ENCODE measurements at regions not wholly inside any gene's neighbourhood (a gene's known extent, or its start where the extent isn't known, plus 50 kb on each side); places are given as distances from the start of the nearest gene placed in this dataset.
"Not testable (repeated sequence)": the region's sequence is repeated elsewhere in the genome, so short reads cannot be mapped to it uniquely, and the experiment has no call there.

DNA sequence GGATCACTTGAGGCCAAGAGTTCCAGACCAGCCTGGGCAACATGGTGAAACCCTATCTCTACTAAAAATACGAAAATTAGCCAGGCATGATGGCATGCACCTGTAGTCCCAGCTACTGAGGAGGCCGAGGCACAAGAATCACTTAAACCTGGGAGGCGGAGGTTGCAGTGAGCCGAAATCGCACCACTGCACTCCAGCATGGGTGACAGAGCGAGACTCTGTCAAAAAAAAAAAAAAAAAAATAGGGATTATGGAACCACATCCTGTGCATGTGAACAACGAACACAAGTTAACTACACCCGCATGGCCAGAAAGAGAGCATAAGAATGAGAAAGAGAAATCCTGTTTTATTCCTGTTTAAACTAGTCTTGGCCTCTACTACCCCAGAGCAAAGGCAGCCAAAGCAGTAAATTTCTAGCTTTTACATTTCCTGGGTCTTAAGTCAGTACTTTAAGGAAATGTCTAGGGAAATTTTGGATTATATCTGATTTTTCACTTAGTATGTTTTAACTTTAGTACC lies 79.1 kb downstream of the KATNIP start:
- intact Hi-C loops (cut with micrococcal nuclease); DNase-seq; H3K4me1 Mint-ChIP-seq; H3K27me3 Mint-ChIP-seq; H3K36me3 Mint-ChIP-seq (ENCODE audit: low read depth); H3K9me3 Mint-ChIP-seq; H3K27ac Mint-ChIP-seq; H3K4me3 Mint-ChIP-seq: not testable (repeated sequence)

GRCh38 chr16:27632216-27632615 lies 82.3 kb downstream of the KATNIP start:
- H3K27ac Mint-ChIP-seq = no peak overlapping the region
- no peaks in the 10 kb centered on the region for H3K9me3 Mint-ChIP-seq
- intact Hi-C loops (cut with micrococcal nuclease) = no loop called here
- H3K4me1 Mint-ChIP-seq = no peaks in the 10 kb centered on the region
- H3K27me3 Mint-ChIP-seq = no peaks in the 10 kb centered on the region
- no peak overlapping the region for H3K4me3 Mint-ChIP-seq
- H3K36me3 Mint-ChIP-seq (ENCODE audit: low read depth) = no peaks in the 10 kb centered on the region
- no peak for DNase-seq

DNA sequence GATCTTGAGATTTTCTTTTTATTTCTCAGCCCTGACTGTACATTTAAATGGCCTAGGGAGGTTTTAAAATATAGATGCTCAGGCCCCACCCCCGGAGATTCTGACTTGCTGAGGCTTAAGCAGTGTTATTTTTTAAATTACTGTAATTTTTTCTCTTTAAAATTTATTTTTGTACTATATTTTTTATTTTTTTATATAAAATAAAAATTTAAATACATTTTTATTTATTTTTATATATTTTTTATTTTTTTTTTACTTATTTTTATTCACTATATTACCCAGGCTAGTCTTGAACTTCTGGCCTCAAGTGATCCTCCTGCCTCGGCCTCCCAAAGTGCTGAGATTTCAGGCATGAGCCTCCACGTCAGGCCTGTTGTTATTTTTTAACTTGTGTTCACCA lies 83.3 kb downstream of the KATNIP start:
- no peak overlapping the region for H3K27ac Mint-ChIP-seq
- DNase-seq = no peak
- H3K4me3 Mint-ChIP-seq = no peak overlapping the region
- no peaks in the 10 kb centered on the region for H3K36me3 Mint-ChIP-seq (ENCODE audit: low read depth)
- H3K4me1 Mint-ChIP-seq = no peaks in the 10 kb centered on the region
- no peaks in the 10 kb centered on the region for H3K27me3 Mint-ChIP-seq
- no peaks in the 10 kb centered on the region for H3K9me3 Mint-ChIP-seq
- intact Hi-C loops (cut with micrococcal nuclease) = no loop called here

DNA sequence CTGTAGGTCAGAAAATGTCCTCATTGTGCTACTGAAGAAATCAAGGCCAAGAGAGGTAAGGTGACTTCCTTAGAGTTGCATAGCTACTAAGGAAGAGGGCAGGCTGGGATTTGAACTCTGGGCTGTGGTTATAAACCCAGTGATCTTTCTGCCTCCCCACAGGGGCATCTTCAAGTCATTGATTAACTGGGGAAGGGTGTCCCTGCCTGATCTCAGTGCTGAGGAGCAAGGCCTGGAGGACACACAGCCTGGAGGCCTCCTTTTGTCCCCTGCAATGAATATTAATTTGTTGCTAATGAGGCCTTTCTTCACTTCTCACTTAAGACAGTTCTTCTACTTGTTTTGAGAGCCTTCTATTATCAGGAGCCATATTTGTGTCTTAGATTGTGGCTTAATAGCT lies 83.8 kb downstream of the KATNIP start:
- no peak for DNase-seq
- intact Hi-C loops (cut with micrococcal nuclease) = no loop called here
- Mint-ChIP-seq H3K4me3 (no peak overlapping the region), H3K4me1 (no peaks in the 10 kb centered on the region), H3K27ac (no peak overlapping the region), H3K9me3 (no peaks in the 10 kb centered on the region), H3K36me3 (ENCODE audit: low read depth) (no peaks in the 10 kb centered on the region), H3K27me3 (no peaks in the 10 kb centered on the region)

DNA sequence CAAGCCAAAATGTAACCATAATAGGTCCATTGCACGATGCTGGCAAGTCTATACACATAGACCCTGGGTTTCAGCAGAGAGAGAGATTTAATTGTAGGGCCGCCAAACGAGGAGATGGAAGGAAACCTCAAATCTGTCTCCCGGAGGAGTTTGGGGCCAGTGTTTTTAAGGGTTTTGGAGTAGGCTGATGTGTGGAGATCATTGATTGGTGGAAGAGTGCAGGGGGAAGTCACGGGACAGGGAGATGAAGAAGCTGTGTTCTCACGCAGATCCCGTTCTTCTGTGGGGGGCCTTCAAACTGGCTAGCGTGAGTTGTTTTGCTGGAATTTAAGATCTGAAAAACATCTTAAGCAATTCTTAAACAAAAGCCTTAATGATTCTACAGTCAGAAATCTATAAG lies 84.8 kb downstream of the KATNIP start:
- H3K9me3 Mint-ChIP-seq = no peaks in the 10 kb centered on the region
- H3K4me1 Mint-ChIP-seq = peaks cover 2% of the 10 kb centered on the region
- H3K4me3 Mint-ChIP-seq = no peak overlapping the region

GRCh38 chr16:27636453-27637240 lies 86.7 kb downstream of the KATNIP start:
- no peak overlapping the region for H3K4me3 Mint-ChIP-seq
- no peaks in the 10 kb centered on the region for H3K36me3 Mint-ChIP-seq (ENCODE audit: low read depth)
- DNase-seq = no peak
- no peaks in the 10 kb centered on the region for H3K9me3 Mint-ChIP-seq
- peaks cover 2% of the 10 kb centered on the region for H3K4me1 Mint-ChIP-seq
- intact Hi-C loops (cut with micrococcal nuclease) = no loop called here
- H3K27me3 Mint-ChIP-seq = no peaks in the 10 kb centered on the region
- H3K27ac Mint-ChIP-seq = no peak overlapping the region

More for the DNA sequence above, 84.8 kb downstream of the KATNIP start:
- no peaks in the 10 kb centered on the region for H3K36me3 Mint-ChIP-seq (ENCODE audit: low read depth)
- H3K27me3 Mint-ChIP-seq = no peaks in the 10 kb centered on the region
- intact Hi-C loops (cut with micrococcal nuclease) = no loop called here
- no peak overlapping the region for H3K27ac Mint-ChIP-seq
- no peak for DNase-seq

DNA sequence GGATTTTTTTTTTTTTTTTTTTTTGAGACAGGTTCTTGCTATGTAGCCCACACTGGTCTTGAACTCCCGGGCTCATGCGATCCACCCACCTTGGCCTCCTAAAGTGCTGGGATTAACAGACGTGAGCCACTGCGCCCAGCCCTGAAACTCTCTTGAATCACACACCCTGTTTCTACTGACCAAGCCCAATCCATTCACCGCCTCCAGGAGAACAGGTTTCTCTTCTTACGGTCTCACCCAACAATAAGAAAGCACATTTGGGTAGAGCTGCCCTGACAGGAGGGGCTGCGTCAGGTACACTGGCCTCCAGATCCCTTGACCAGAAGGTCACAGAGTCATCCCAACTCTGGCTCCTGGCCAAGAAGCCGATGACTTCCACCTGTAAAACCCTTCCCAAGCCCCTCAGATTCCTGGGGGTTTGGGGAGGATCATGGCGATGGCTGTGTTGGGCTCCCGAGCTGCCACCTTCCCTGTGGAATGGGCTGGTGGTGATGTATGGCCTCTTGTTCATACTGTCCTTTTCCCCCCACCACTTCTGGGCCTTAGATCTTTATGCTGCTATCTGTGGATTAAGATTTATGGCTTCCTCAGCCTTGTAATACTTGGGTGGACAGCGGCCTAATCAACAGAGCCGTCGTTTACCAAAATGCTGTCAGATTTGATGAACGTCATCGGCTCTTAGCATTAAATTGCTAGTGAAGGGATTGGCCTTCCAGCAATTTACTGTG lies 89.1 kb downstream of the KATNIP start:
- H3K4me3 Mint-ChIP-seq = no peak overlapping the region
- H3K9me3 Mint-ChIP-seq = no peaks in the 10 kb centered on the region
- no peaks in the 10 kb centered on the region for H3K27me3 Mint-ChIP-seq
- intact Hi-C loops (cut with micrococcal nuclease) = loop anchor here (1.0 kb wide), 1 partner anchor 431 kb away; no protein-coding TSS in a partner anchor
- H3K27ac Mint-ChIP-seq = no peak overlapping the region
- no peak for DNase-seq
- no peaks in the 10 kb centered on the region for H3K36me3 Mint-ChIP-seq (ENCODE audit: low read depth)
- peaks cover 2% of the 10 kb centered on the region for H3K4me1 Mint-ChIP-seq

DNA sequence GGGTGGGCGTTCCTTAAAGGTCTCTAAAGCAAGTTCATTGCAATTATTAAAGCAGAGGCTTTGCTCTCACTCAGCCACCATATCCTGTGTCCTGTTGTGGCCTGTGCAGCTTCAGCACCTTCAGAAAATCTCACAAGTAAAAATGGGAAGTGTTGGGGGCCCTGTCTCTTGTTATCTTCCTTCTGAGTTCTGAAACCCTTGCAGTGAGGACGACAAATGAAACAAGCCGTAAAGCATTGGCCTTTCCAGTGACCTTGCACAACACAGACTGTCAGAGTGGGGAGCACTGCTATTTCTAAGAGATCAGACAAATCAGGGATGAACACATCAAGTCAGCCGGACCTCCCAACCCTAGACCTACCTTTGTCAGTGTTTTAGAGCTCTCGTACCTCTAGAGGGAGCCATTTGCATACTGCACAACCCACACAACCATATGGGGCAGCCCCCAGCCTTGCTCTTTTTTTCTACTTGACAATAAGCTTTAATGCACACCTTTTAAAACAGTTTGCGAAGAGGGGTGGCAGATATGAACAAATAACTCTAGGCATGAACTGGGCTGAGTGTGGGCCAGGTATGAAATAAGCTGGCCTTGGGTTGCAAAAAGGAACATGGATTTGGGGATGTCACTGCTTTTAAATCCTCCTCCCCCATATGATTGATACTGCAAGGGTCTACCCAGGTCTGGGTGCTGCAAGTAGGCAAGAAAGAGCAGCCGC lies 89.8 kb downstream of the KATNIP start:
- Mint-ChIP-seq H3K27ac (no peak overlapping the region), H3K27me3 (no peaks in the 10 kb centered on the region), H3K4me3 (no peak overlapping the region), H3K4me1 (peaks cover 2% of the 10 kb centered on the region), H3K36me3 (ENCODE audit: low read depth) (no peaks in the 10 kb centered on the region), H3K9me3 (no peaks in the 10 kb centered on the region)
- intact Hi-C loops (cut with micrococcal nuclease) = loop anchor here (1.0 kb wide), 1 partner anchor 431 kb away; no protein-coding TSS in a partner anchor
- peak; percentile 71 for DNase-seq

GRCh38 chr16:27640277-27640600 lies 90.3 kb downstream of the KATNIP start:
- no peak for DNase-seq
- no peak overlapping the region for H3K4me3 Mint-ChIP-seq
- H3K27me3 Mint-ChIP-seq = no peaks in the 10 kb centered on the region
- no peaks in the 10 kb centered on the region for H3K9me3 Mint-ChIP-seq
- no peak overlapping the region for H3K27ac Mint-ChIP-seq
- H3K4me1 Mint-ChIP-seq = peaks cover 2% of the 10 kb centered on the region
- intact Hi-C loops (cut with micrococcal nuclease) = no loop called here
- no peaks in the 10 kb centered on the region for H3K36me3 Mint-ChIP-seq (ENCODE audit: low read depth)

- Mint-ChIP-seq H3K9me3 (no peaks in the 10 kb centered on the region), H3K4me1 (peaks cover 2% of the 10 kb centered on the region), H3K27ac (no peak overlapping the region), H3K36me3 (ENCODE audit: low read depth) (no peaks in the 10 kb centered on the region), H3K27me3 (no peaks in the 10 kb centered on the region), H3K4me3 (no peak overlapping the region)
- no peak for DNase-seq
- intact Hi-C loops (cut with micrococcal nuclease) = no loop called here
Observed at GRCh38 chr16:27641260-27641659, 91.3 kb downstream of the KATNIP start.

GRCh38 chr16:27641734-27642415 lies 91.9 kb downstream of the KATNIP start:
- H3K27ac Mint-ChIP-seq; H3K36me3 Mint-ChIP-seq (ENCODE audit: low read depth); intact Hi-C loops (cut with micrococcal nuclease); H3K27me3 Mint-ChIP-seq; H3K4me3 Mint-ChIP-seq; H3K9me3 Mint-ChIP-seq; H3K4me1 Mint-ChIP-seq; DNase-seq: not testable (repeated sequence)

GRCh38 chr16:27642756-27643155 lies 92.8 kb downstream of the KATNIP start:
- no peak for DNase-seq
- no peaks in the 10 kb centered on the region for H3K27me3 Mint-ChIP-seq
- H3K4me3 Mint-ChIP-seq = no peak overlapping the region
- H3K36me3 Mint-ChIP-seq (ENCODE audit: low read depth) = no peaks in the 10 kb centered on the region
- intact Hi-C loops (cut with micrococcal nuclease) = no loop called here
- no peak overlapping the region for H3K27ac Mint-ChIP-seq
- no peaks in the 10 kb centered on the region for H3K9me3 Mint-ChIP-seq
- H3K4me1 Mint-ChIP-seq = peaks cover 2% of the 10 kb centered on the region

DNA sequence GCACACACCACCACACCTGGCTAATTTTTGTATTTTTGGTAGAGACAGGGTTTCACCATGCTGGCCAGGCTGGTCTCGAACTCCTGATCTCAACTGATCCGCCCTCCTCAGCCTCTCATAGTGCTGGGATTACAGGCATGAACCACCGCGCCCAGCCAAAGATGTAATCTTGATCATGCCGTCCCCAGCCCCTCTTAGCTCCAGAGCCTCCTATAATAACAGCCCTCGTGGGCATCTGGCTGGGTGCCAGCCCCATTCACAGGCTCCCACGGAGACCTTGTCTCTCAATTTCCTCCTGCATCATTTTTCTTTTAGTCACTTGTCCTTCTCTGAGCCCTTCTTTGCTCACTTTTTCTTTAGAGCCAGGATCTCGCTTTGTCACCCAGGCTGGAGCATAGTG lies 94.2 kb downstream of the KATNIP start:
- DNase-seq = no peak
- H3K27ac Mint-ChIP-seq = no peak overlapping the region
- no peaks in the 10 kb centered on the region for H3K27me3 Mint-ChIP-seq
- no peak overlapping the region for H3K4me3 Mint-ChIP-seq
- H3K4me1 Mint-ChIP-seq = peaks cover 2% of the 10 kb centered on the region
- intact Hi-C loops (cut with micrococcal nuclease) = no loop called here
- no peaks in the 10 kb centered on the region for H3K9me3 Mint-ChIP-seq
- no peaks in the 10 kb centered on the region for H3K36me3 Mint-ChIP-seq (ENCODE audit: low read depth)
